ENCODE measurements at regions not wholly inside any gene's neighbourhood (a gene's known extent, or its start where the extent isn't known, plus 50 kb on each side); places are given as distances from the start of the nearest gene placed in this dataset.

DNA sequence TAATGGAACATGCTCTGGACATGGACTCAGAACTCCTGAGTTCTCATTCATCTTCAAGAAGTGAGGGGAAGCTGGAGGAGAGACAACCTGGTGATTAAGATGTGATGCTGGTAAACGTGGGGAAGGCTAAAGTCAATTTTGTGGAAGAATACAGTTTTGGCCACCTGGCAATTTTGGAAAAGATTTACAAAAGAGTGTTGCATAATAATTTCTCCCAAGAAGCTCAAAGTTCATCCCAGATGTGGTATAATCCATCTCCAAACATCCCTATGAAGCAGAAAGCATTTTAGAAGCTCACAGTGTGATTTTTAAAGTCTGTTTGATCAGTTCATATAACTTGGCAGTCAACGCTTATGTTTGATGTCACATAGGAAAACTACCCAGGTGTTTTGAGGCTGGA is 208.7 kb downstream of the LMX1A start:
- DNase-seq = no peak

DNA sequence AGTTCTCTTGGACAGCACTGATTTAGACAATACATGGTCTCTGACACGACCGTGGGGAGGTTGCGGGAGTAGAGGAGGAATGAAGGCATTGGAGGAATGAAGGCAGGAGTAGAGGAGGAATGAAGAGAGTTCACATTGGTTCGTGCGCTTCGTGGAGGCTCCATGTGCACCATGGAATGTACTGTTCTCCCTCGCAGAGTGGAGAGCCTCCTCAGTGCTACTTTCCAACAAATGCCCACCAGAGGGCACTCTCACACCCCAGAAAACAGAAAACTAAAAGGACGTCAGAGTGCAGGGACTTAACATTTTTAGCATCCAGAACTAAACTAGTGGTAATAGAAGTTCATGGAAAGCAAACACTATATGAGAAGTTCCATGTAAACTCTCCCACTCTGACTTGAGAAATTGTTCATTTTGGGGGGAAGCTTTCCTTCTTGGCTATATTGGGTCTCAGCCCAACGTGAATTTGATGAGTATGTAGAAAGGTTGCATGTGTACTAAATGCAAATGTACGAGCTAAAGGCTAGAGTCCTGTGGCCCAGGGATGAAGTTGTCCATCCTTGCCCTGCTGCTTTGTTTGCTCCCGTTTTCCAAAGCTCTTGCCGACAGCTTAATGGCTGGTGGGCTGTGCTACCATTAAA is 211.6 kb downstream of the LMX1A start:
- peak; percentile 82 for DNase-seq

DNA sequence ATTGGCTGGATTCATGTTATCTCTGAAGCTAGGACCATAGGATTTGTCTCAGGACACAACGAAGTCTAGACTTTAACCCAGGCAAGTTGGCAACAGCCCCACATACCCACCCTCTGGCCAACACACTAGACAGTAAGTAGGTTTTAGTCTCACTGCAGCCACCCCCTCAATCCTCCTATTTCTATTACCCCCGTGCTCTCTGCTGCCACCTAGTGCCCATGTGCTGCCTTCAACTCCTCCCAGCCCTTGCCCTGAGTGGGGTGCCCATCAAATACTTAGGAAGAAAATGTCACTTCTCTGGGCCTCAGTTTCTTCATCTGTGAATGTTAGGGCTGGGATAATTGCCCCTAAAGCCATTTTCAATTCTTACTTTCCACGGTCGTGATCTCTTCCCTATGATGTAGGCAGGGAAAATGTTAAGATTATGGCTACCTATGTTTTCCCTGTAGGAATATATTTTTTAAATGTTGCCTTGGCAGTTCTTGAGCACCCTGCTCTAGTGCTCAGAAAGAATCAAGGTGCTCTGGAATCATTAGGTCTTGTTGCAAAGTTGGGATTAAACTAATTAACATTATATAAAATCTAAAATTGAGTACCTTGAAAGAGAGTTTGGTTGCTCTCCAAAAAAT is 213.0 kb downstream of the LMX1A start:
- DNase-seq = peak; percentile 71

DNA sequence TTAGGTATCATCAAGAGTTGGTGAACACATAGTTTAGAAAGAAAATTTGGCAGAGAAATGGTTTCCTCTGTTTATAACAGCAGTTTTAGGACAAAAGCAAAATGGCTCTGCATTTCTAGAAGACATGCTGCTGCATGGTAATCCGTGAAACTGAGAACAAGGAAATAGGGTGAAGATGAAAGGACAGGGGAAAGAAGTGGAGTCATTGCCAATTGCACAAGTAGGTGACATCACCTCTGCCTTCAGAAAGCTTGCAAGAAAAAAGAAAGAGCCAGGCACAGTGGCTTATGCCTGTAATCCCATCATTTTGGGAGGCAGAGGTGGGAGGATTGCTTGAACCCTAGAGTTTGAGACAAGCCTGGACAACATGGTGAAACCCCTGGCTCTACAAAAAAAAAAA is 217.6 kb downstream of the LMX1A start:
- DNase-seq = peak; percentile 22

DNA sequence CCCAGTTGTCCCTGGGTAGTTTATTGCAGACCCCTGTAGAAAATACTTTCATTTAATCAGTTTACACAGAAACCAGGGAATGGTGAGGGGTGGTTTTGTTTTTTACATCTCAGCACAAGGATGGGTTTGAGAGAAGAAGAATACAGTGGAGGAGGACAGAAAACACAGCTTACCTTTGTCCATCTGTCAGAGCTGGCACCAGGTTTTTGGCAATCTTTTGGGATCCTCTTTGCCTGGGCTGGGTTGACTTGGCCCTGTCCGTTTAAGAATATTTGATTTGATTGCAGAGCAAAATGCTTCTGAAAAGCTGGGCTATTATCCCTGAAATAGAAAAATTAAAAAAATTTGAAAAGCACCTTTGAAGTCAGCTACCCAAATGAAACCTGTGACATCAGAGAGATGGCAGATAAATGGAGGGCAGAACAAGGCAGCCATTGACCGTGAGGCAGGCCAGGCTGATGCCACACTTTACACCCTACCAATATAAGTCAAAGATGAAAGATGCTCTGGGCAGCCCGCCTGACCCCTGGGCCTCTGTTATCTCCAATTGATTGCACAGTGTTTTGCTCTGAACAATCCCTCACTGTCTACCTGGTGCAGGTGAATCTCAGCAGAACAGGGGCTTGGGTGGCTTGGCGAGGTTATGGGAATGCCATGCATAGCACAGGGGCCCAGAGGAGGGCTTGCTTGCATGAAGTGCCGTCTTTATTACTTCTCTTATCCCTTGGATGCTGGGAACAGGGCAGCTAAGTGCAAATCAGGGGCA is 218.8 kb downstream of the LMX1A start:
- no peak for DNase-seq

DNA sequence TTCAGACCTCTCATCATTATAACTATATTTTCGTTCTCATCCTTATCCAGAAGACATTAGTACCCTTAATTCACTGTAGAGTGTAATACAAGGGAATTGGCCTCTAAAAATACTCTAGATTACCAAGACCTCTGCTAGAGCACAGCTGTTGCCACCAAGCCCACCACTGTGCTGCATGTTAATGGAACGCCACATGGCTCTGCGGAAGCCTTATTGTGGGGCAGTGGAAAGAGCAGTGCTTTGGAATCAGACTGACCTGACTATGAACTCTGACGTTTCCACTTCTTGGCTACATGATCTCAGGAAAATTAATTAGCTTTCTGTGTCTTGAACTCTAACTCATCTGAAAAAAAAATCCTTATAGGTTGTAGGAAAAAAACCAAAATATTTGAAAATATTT is 222.1 kb downstream of the LMX1A start:
- no peak for DNase-seq

DNA sequence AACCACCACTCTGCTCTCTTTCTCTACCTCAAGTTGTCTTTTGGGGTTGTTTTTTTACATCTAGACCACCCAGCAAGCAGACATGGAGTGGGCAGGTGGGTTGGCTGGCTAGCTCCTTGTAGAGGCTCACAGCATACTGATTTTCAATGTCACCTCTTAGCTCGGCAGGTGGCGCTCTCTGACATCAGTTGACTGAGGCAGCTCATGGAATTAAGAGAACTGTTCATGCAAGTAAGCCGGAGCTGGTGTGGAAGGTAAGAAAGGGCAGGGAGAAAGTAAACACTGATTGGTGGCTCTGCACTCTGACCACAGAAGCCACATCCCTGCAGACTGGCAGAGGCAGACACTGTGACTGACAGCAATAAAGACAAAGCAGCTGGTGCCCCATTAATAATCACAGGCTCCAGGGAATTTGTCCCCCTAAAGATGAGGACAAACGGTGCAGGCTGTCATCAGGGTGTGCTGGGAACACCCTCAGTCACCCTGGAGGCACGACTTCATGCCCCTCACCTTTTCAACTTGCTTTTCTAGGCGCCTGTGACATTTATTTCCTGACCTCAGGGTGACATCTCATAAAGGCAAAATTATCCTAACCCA is 226.8 kb downstream of the LMX1A start:
- peak; percentile 91 for DNase-seq

DNA sequence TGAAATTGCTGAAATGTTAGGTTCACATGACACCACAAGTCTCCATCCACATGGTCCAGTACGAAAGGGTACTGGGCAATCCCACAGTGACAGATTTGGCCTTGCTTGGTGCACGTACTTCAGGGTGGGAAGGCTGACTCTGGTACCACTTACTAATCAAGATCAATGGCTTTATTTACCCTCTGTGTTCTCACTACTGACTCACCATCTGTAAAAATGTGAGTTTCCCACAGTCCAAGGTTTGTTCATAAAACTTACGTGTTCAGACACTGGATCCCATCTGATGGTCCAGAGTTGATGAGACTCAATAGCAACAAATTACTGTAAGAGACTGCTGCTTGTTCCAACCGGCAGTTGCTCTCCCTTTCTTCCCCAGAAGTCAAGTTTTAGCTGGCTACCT is 231.7 kb downstream of the LMX1A start:
- no peak for DNase-seq

DNA sequence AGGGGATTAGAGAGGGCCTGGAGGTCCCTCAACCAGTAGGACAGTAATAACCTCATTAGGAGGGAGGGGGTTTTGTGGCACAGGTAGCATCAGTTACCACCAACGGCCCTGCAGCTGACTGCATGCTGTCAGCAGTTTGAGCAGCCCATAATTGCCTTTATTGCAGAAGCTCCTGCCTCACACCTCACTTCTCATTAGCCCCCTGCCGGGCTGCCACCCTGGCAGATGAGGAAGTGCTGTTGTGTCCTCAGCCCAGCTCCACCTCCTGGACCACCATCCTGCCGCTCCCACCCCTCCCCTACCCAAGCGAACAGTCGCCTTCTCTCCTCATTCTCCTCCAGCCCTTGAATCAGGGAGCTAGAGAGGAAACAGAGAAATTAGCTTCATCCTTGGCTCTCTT is 237.4 kb downstream of the LMX1A start:
- no peak for DNase-seq

DNA sequence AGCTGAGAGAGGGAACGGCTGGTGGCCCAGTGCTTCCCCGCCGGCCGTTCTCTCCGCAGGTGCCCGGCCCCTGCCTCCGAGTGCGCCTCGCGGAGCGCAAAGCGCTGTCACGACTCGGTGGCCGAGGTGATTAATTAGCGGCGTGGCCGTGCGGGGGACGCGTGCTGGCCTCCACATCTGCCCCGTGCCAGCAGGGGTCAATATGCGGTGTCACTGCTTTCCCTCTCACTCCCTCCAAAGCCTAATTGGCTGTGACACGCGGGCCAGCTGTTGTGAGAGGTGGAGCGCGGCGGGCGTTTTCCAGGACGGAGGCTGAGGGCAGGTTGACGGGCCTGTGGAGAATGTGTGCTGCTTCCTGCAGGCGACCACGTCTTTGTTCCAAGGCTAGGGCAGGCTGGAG is 239.0 kb downstream of the LMX1A start:
- peak; percentile 47 for DNase-seq

DNA sequence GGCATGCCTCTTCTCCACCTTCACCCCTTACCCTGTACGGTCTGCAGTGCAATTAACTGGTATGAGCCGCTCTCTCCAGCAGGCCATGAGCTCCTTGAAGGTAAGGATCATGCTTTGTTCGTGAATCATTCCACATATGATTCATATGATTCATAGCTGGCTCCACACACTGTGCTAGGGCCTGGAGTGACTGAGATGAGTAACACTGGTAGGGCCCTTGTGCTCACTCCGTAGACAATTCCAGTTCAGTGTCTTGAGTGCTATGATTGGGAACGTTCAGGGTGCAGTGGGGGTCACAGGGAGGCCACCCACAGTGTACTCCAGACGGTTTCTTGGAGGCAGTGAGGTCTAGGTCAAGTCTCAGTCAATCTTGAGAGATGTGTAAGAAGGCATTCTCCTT is 239.8 kb downstream of the LMX1A start:
- DNase-seq = peak; percentile 17

DNA sequence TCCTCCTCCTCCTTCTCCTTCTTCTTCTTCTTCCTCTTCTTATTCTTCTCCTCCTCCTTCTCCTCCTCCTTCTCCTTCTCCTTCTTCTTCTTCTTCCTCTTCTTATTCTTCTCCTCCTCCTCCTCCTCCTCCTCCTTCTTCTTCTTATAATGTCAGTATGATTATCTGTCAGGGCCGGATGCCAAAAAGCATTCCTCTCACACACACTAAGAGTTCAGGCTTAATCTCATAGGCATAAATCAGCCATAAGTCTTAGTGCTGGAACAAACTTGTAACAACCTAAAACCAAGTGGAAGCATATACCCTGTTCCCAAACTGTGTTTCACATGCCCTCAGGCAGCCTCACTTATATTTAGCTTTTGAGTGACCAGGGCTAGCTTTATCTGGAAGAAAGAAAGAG is 240.3 kb downstream of the LMX1A start:
- no peak for DNase-seq

DNA sequence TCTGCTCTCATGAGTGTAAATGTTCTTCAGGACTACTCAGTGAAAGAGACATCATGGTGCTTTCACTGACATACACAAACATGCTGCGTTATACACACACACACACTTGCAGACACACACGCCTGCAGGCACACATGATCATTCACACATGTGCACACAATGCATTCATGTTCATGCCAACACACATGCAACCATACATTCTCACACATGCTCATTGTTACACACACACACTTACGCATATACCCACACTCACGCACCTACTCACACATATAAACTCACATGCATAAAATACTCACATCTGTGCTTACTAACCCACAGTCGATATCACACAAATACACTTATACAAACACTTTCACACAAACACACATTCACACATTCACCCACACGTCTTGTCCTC is 241.6 kb downstream of the LMX1A start:
- DNase-seq = no peak

DNA sequence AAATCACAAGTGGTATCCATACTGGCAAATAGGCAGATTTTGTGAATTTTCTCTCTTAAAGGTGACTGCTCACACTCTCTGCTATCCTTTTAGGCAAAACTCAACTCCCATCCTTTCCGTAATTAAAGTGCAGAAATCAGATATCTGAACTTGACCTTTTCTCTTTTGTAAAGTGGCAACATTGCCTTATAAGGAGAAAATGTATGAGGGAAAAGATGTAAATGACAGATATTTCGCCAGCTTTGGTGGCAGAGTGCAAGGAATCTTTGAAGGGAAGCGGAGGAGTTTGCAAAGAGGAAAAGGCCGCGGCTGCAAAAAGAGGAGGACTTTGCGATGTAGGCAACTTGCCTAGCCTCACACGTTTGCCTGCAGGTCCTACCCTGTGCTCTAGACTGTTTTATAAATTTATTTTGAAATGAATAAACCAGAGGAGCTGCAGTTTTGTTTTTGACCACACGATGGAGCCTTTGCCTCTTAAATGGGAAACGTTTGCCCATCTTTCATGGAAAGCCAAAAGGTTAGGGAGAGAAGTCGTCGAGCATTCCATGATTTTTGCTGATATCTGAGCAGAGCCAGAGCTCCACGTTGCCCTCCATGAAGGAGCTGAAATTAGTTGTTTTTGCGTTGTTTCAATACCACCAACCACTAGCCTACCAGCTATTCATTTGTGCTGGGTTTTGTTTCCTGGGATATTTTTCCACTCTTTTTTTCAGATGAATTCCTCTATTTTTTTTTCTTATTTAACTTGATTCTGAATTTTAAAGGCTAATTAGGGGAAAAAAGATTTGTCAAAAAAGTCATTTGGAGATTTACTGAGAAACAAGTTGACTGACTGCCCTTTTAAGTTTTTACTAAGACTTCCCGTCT is 242.3 kb downstream of the LMX1A start:
- DNase-seq = peak; percentile 84

DNA sequence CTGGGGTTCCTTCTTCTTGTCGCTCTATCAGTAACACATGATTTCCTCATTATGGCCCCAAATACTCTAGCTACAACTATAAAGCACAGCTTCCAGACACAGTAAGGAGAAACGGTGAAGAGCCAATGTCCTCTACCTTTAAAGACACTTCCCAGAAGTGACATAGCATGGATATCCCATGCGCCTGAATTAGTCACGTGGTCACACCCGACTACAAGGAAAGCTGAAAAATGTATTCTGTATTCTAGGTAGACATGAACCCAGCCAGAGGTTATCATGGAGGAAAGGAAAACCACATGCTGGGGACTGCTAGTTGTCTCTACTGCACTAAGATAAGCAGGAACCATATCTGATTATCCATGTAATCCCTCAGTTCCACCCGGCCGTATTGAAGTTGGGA is 244.3 kb downstream of the LMX1A start:
- no peak for DNase-seq

DNA sequence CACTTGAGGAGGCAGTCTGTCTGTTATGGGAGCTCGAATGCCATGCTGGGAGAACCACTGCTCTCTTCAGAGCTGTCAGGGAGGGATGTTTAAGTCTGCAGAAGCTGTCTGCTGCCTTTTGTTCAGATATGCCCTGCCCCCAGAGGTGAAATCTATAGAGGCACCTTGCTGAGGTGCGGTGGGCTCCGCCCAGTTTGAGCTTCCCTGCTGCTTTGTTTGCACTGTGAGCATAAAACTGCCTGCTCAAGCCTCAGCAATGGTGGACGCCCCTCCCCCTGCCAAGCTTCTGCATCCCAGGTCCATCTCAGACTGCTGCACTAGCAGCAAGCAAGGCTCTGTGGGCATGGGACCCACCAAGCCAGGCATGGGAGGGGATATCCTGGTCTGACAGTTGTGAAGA is 247.5 kb downstream of the LMX1A start:
- peak; percentile 65 for DNase-seq

DNA sequence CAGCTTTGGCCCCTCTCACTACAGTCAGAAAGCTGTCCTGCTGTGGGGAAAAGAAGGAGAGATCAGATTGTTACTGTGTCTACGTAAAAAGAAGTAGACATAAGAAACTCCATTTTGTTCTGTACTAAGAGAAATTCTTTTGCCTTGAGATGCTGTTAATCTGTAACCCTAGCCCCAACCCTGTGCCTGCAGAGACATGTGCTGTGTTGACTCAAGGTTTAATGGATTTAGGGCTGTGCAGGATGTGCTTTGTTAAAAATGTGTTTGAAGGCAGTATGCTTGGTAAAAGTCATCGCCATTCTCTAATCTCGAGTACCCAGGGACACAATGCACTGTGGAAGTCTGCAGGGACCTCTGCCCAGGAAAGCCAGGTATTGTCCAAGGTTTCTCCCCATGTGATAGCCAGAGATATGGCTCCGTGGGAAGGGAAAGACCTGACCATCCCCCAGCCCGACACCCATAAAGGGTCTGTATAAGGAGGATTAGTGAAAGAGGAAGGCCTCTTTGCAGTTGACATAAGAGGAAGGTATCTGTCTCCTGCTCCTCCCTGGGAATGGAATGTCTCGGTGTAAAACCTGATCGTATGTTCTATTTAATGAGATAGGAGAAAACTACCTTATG is 263.9 kb downstream of the LMX1A start:
- DNase-seq = peak; percentile 77

DNA sequence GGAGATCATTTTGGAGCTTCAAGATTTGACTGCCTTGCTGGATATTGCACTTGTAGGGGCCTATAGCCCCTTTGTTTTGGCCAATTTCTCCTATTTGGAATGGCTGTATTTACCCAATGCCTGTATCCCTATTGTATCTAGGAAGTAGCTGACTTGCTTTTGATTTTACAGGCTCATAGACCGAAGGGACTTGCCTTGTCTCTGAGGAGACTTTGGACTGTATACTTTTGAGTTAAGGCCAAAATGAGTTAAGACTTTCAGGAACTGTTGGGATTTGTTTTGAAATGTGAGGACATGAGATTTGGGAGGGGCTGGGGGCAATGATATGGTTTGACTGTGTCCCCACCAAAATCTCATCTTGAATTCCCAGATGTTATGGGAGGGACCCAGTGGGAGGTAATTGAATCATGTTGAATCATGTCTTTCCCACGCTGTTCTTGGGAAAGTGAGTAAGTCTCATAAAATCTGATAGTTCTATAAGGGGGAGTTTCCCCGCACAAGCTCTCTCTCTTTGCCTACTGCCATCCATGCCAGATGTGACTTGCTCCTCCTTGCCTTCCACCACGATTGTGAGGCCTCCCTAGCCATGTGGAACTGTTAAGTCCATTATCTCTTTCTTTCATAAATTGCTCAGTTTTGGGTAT is 276.1 kb downstream of the LMX1A start:
- DNase-seq = no peak

DNA sequence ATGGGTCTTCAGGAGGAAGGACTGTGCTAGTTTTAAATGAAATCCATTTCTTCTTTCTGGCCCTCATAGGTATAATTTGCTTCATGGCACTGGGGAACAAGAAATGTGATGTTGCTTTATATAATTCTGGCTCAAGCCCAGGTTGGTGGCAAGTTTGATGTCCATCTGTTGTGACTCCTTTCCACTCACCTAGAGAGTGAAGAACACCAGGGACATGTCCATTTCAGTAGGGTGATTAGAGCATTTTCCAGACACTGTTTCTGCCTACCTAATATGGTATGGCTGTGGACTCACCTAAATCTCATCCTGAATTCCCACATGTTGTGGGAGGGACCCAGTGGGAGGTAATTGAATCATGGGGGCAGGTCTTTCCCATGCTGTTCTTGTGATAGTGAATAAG is 278.1 kb downstream of the LMX1A start:
- DNase-seq = no peak

DNA sequence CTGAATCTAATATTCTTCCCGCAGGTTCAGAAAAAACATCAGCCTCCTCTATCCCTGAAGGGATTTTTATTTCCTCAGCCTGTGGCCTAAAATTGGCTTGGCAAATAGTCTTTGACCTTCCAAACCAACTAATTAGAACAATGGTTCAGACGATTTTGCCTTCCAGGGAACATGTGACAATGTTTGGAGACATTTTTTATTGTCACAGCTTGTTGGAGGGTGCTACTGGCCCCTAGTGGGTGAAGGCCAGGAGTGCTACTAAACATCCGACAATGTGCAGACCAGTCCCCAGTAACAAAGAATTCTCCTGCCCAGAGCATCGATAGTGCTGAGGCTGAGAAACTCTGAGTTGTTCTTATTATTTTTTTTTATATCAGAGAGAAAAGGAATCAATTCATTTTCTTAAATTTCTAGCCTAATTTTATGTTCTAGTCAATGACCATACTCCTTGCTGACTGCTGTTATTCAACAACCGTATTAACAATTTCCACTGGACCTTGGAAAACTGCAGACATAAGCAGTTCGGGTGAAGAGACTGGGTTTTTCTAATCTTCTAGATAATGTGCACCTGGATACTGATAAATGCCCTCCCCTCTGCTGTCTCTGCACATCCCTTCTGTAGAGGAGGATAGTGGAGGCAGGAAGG is 280.7 kb downstream of the LMX1A start:
- peak; percentile 70 for DNase-seq
